ENCODE measurements at regions not wholly inside any gene's neighbourhood (a gene's known extent, or its start where the extent isn't known, plus 50 kb on each side); places are given as distances from the start of the nearest gene placed in this dataset.

- TF ChIP-seq EZH2 (IDR thresholded peaks at IDR 0.05) (no peak), POLR2AphosphoS5 (IDR thresholded peaks at IDR 0.05; ENCODE audit: borderline replicate concordance, low read depth, low read length) (no peak)
These were observed 194.1 kb upstream of the GSE1 start for GRCh38 chr16:85418978-85419491.
